Mucosa of stomach (tissue), 1 donor: ENCODE measurements at regions not wholly inside any gene's neighbourhood (a gene's known extent, or its start where the extent isn't known, plus 50 kb on each side); places are given as distances from the start of the nearest gene placed in this dataset.
"Not testable (repeated sequence)": the region's sequence is repeated elsewhere in the genome, so short reads cannot be mapped to it uniquely, and the experiment has no call there.

Experiments
- H3K27me3 ChIP-seq: one replicate; pipeline ENCODE4 v1.7.0; 2013; ENCODE audit warnings: mild to moderate bottlenecking, low read length; ENCODE audit not compliant: control insufficient read depth, insufficient read depth
- H3K36me3 ChIP-seq: one replicate; pipeline ENCODE4 v1.7.0; 2013; ENCODE audit warnings: low read length; ENCODE audit not compliant: control insufficient read depth, insufficient read depth
- H3K4me1 ChIP-seq: one replicate; pipeline ENCODE4 v1.7.0; 2013; ENCODE audit warnings: mild to moderate bottlenecking, low read length; ENCODE audit not compliant: control insufficient read depth, insufficient read depth
- H3K4me3 ChIP-seq: one replicate; pipeline ENCODE4 v1.7.0; 2013; ENCODE audit warnings: low read length
- H3K9ac ChIP-seq: one replicate; pipeline ENCODE4 v1.7.0; 2013; ENCODE audit warnings: mild to moderate bottlenecking, low read length, moderate library complexity
- H3K9me3 ChIP-seq: one replicate; pipeline ENCODE4 v1.7.0; 2013; ENCODE audit warnings: mild to moderate bottlenecking, low read length, moderate library complexity; ENCODE audit not compliant: control insufficient read depth
- donor health status: Pancreatic carcinoma.

DNA sequence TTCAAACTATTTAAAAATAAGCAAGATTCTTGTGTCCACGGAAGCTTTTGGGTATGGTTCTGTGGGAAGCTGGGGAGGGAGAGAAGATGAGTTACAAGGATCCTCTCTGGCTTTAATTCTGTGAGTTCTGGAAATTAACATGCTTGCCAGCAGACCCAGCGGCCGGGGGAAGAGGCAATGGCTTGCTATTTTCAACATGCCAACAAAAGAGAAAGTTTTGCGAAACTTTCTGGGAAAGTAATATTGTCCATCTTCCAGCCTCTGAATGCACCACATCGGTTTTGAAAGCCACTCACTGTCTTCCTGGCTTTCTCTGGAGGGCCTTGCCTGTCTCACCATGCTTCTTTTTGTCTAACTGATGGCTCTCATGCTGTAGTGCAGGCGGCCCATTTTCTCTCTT lies 85.7 kb downstream of the EN1 start:
- no peaks in the 10 kb centered on the region for H3K36me3 ChIP-seq
- H3K9ac ChIP-seq, result no peak overlapping the region
- no peak overlapping the region for H3K4me3 ChIP-seq
- H3K9me3 ChIP-seq, result no peaks in the 10 kb centered on the region
- H3K4me1 ChIP-seq, result no peaks in the 10 kb centered on the region
- H3K27me3 ChIP-seq, result peaks cover 17% of the 10 kb centered on the region

DNA sequence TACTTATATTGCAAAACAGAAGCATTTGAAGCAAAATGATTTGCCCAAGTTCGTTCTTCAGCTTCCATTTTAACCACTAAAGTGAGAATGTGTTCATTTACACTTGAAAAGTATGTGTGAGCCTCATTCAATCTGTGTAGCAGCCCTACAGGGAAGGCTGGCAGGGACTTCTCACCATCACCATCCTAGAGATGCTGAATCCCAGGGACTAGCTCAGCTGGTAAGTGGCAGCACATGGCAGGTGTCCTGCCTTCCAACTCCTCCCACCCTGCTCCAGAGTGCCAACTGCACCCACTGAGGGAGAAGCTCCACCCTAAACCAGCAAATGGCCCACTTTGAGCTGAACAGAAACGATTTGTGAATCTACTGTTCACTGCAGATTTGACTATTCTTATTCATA lies 91.5 kb downstream of the EN1 start:
- Histone ChIP-seq H3K9ac (no peak overlapping the region), H3K27me3 (no peaks in the 10 kb centered on the region), H3K4me1 (peaks cover 4% of the 10 kb centered on the region), H3K4me3 (no peak overlapping the region), H3K9me3 (no peaks in the 10 kb centered on the region), H3K36me3 (no peaks in the 10 kb centered on the region)

DNA sequence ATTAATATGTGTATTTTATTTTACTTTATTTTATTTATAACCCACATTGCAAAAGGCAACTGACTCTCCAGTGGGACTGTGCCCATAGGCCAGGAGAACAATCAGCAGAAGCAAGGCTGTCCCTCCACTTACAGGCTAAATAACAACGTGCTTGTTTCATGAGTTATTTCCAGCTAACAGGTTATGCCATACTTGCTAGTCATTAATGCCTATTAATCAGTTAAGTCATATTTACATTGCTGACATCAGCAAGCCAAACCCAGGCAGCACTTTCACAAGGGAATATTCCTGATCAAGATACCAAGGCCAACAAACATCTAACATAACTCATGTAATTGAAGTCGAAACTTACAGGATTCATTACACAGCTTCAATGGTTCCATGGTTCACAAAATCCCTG lies 92.1 kb downstream of the EN1 start:
- no peaks in the 10 kb centered on the region for H3K36me3 ChIP-seq
- H3K4me1 ChIP-seq, result peaks cover 4% of the 10 kb centered on the region
- no peaks in the 10 kb centered on the region for H3K9me3 ChIP-seq
- no peak overlapping the region for H3K9ac ChIP-seq
- H3K4me3 ChIP-seq, result no peak overlapping the region
- no peaks in the 10 kb centered on the region for H3K27me3 ChIP-seq

DNA sequence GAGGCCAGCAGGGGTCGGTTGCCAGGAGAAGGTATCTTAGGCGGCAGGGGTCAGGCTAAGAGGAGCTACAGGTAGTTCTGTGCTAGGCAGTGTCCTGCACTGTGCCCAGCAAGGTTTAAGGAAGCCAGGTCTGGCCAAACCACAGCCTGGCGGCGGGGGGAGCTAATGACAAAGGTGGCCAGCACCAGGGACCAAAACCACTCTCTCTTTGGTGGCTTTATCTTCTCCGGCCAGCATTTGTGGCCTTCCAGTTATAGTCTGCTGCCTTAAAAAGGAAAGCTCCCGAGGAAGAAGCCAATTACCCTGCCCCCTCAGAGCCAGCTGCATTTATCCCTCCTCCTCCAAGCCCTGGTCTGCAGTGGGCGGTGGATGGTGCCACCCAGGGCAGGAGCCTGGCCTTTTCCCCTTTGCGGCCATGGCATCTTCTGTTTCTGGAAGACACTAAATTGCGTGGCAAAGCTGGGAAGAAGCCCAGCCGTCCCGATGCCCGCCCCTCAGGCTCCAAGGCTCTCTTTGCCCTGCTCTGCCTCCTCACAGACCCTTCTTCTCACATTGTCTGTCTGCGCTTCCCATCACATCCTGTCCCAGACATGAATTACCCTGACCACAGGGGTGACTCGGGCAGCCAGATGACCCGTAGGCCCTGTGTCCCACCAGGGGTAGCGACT lies 94.6 kb downstream of the EN1 start:
- H3K9me3 ChIP-seq, result no peaks in the 10 kb centered on the region
- no peaks in the 10 kb centered on the region for H3K27me3 ChIP-seq
- peaks cover 4% of the 10 kb centered on the region for H3K4me1 ChIP-seq
- H3K36me3 ChIP-seq, result no peaks in the 10 kb centered on the region
- no peak overlapping the region for H3K9ac ChIP-seq
- no peak overlapping the region for H3K4me3 ChIP-seq

DNA sequence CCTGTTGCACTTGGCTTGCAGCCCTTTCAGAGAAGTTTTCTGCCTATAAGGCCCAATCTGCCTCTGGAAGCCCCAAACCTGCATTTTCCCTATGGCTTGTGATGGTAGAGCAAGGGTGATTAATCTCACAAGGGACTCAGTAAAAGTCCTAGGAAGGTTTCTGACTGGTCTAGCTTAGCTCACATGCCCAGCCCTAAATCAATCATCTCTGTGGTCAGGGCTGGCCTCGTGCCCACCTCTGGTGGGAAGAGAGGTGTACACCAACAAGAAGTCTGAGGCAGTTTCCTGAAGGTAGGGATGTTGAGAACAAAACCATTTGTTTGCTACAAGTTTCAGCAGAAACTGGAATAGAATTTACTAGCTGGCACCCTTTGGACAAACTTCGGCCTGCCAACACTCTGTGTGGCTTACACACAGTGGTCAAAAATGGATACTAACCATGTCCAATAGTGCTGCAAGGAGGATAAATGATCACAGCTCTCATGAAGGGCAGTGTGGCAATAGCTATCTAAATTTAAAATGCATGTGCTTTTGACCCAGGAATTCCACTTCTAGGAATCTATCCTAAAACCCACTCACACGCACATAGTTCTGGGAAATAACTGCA lies 96.4 kb downstream of the EN1 start:
- Histone ChIP-seq H3K27me3 (no peaks in the 10 kb centered on the region), H3K36me3 (no peaks in the 10 kb centered on the region), H3K9ac (no peak overlapping the region), H3K4me3 (no peak overlapping the region), H3K4me1 (peaks cover 4% of the 10 kb centered on the region), H3K9me3 (no peaks in the 10 kb centered on the region)

DNA sequence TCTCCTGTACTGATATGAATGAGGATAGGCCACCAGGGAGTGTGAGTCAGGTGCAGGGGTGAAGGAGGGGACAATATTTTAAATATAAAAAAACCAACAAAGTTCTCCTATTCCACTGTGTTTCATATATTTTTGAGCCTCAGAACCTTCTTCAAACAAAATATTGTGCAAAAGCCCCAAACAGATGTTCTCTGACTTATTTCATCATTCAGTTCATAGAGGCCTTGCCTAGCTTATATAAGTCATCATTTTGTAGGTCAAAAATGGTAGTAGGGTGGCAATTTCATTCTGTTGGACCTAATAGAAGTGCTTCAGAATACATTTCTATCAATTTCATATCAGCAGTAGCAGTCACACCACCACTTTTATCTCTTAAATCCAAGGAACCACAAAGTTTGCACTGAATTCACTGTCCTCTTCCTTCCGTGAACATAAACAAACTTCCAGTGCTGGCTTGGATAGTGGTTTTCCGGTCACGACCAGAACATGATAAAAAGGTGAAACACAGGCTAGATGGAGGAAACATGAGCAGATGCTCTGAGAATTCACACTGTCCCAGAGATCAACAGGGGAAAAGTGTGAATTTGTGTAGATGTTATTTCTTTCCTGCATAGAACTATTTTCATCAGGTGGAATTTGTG lies 99.1 kb downstream of the EN1 start:
- Histone ChIP-seq H3K4me1 (no peaks in the 10 kb centered on the region), H3K9me3 (no peaks in the 10 kb centered on the region), H3K27me3 (no peaks in the 10 kb centered on the region)

DNA sequence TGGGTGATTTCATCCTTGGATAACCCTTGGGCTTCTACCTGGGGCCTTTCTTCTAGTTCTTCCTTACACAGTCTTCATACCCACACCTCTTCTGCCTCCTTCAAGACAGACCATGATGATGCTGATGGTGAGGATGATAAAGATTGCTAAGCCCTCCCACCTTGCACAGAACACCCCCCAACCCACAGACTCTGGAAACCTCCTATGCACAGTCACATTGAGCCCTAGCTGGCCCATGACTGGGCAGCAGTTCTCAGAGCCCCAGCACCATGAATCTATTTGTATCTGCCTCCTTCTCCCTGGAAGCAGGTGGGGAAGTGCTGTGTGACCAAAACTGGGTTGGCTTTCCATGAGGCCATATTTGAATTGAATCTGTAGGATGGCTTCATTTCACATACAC lies 99.8 kb downstream of the EN1 start:
- Histone ChIP-seq H3K4me3 (no peak overlapping the region), H3K9ac (no peak overlapping the region), H3K27me3 (no peaks in the 10 kb centered on the region), H3K36me3 (no peaks in the 10 kb centered on the region), H3K4me1 (no peaks in the 10 kb centered on the region), H3K9me3 (no peaks in the 10 kb centered on the region)

More for the DNA sequence above, 99.1 kb downstream of the EN1 start:
- Histone ChIP-seq H3K36me3 (no peaks in the 10 kb centered on the region), H3K4me3 (no peak overlapping the region), H3K9ac (no peak overlapping the region)

DNA sequence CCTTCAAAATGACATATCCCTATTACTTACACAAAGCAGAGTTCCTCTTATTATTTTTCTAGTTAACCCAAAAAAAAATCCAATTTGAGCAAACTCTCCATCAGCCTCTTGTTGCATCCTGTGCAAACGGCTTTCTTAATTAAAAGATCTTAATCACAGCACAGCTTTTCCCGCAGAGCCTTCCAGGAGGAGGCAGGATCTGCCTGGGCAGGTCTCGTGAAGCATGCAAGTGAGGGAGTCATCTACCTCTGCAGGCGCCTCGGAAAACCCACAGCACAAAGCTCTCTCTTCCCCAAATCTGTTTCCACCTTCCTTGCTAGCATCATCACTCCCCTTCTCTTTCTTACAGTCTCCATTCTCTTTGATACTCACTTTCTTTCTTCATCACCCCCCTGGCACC lies 100.4 kb downstream of the EN1 start:
- Histone ChIP-seq H3K9ac (no peak overlapping the region), H3K9me3 (no peaks in the 10 kb centered on the region), H3K27me3 (no peaks in the 10 kb centered on the region), H3K36me3 (no peaks in the 10 kb centered on the region), H3K4me1 (no peaks in the 10 kb centered on the region), H3K4me3 (no peak overlapping the region)

DNA sequence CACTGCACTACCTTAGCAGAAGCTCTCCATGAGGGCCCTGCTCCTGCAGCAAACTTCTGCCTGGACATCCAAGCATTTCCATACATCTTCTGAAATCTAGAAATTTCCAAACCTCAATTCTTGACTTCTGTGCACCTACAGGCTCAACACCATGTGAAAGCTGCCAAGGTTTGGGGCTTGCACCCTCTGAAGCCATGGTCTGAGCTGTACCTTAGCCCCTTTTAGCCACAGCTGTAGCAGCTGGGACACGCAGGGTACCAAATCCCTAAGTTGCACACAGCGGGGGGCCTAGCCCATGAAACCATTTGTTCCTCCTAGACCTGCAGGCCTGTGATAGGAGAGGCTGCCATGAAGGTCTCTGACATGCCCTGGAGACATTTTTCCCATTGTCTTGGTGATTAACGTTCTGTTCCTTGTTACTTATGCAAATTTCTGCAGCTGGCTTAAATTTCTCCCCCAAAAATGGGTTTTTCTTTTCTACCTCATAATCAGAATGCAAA lies 102.7 kb downstream of the EN1 start:
- H3K27me3 ChIP-seq, H3K9ac ChIP-seq, H3K9me3 ChIP-seq, H3K4me1 ChIP-seq, H3K36me3 ChIP-seq, H3K4me3 ChIP-seq: not testable (repeated sequence)

DNA sequence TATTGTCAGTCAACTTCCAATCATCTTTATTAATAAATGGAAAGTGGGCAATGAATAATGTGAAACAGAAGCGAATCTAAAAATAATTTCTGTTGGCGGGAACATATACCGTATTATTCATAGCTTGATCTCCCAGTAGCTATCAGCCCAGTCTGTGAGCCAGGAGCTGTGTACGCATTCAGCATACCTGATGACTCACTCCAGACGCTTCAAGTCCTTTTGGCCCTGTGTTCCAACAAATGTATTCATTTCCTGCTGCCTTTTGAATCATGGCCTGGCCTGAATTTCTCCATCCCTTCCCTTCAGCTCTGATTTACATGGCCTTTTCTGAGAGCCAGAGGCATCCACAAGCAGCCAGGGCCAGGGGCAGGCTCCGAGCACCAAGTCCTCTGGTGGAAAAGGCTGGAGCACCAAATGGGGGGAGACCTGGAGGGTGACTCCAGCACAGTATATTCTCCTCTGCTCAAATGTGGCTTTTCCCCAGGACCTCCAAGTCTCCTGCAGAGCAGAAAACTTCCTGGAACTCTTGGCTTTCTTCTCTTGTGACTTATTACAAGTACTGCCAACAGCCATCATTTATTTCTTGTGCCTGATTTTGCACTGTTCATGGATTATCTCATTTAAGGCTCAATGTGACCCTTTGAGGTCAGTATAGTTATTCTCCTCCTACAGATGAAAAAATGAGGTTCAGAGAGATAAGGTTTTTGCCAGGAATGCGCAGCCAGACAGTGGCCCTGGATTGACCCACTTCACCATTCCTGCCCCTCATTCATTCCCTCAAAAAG lies 108.7 kb downstream of the EN1 start:
- Histone ChIP-seq H3K36me3 (no peaks in the 10 kb centered on the region), H3K4me1 (no peaks in the 10 kb centered on the region), H3K9me3 (no peaks in the 10 kb centered on the region), H3K9ac (peak overlapping the region; percentile 32), H3K27me3 (no peaks in the 10 kb centered on the region), H3K4me3 (no peak overlapping the region)

DNA sequence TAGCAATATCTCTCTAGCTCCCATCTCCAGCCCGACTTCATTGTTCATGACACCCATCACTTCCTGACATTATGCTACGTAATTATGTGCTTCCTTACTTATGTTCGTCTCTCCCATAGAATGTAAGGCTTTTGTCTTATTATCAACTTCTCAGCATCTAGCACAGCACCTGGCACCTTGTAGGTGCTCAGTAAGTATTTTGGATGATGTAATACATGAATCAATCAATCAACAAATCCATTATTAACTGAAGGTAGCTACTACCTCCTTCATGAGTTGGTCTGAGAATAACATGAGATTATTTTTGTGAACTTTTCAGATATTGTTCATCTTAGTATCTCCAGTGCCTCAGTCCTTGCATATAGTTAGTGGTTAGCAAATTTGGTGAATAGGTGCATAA lies 109.3 kb downstream of the EN1 start:
- no peaks in the 10 kb centered on the region for H3K4me1 ChIP-seq

DNA sequence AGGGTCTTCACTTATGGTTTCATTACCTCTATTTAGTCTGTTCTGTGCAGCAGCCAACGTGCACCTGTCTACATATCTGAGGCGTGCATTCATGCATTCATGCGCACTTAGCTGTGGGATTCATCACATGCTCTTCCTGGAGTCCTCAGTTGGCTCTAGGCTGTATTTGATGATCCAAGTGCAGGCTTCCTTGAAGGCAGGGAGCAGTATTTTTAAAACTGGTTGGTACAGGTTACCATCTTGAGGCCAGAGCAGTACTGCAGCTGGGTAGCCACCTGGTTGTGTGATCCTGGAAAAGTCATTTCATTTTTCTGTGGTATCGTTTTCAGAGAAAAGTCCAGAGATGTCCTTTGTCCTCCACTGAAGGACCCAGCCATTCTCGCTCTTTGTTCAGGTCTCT lies 109.8 kb downstream of the EN1 start:
- no peaks in the 10 kb centered on the region for H3K36me3 ChIP-seq
- H3K4me3 ChIP-seq, result no peak overlapping the region
- no peaks in the 10 kb centered on the region for H3K27me3 ChIP-seq
- H3K9ac ChIP-seq, result no peak overlapping the region
- no peaks in the 10 kb centered on the region for H3K9me3 ChIP-seq
- no peaks in the 10 kb centered on the region for H3K4me1 ChIP-seq

More for the DNA sequence above, 109.3 kb downstream of the EN1 start:
- H3K4me3 ChIP-seq, result no peak overlapping the region
- no peaks in the 10 kb centered on the region for H3K36me3 ChIP-seq
- H3K9me3 ChIP-seq, result no peaks in the 10 kb centered on the region
- H3K9ac ChIP-seq, result no peak overlapping the region
- H3K27me3 ChIP-seq, result no peaks in the 10 kb centered on the region
